ENCODE measurements at regions not wholly inside any gene's neighbourhood (a gene's known extent, or its start where the extent isn't known, plus 50 kb on each side); places are given as distances from the start of the nearest gene placed in this dataset.

- intact Hi-C loops (cut with DNase I; ENCODE audit: low total_unique reads), result no loop called here
- peaks cover 0 to 33% (median 20%) of the 10 kb centered on the region in 8 donors for H3K9me3 ChIP-seq
- DNase-seq, result no peak
- WGBS, 5 donors, result 65 to 93% (median 86%) methylated on average over 3 of the region's 3 CpGs
- no peaks in the 10 kb centered on the region for H3K36me3 ChIP-seq
- no peak for TF ChIP-seq CTCF (IDR thresholded peaks at IDR 0.05 in 8 of 11, conservative IDR thresholded peaks at IDR 0.05 in 3 of 11)
- TF ChIP-seq POLR2AphosphoS5 (IDR thresholded peaks at IDR 0.05), result no peak
- no peak for TF ChIP-seq POLR2A (IDR thresholded peaks at IDR 0.05)
- H3K27ac ChIP-seq, result no peak overlapping the region
- no peaks in the 10 kb centered on the region for H3K4me1 ChIP-seq
- H3K27me3 ChIP-seq (replicated peaks in 1 of 7), result no peaks in the 10 kb centered on the region
- H3K4me3 ChIP-seq, result no peak overlapping the region
These were observed 364.3 kb downstream of the KCNRG start for GRCh38 chr13:50379584-50379983.

- intact Hi-C loops (cut with DNase I; ENCODE audit: low total_unique reads), result no loop called here
- TF ChIP-seq POLR2AphosphoS5 (IDR thresholded peaks at IDR 0.05) (no peak), POLR2A (IDR thresholded peaks at IDR 0.05) (no peak), CTCF (IDR thresholded peaks at IDR 0.05 in 8 of 11, conservative IDR thresholded peaks at IDR 0.05 in 3 of 11) (no peak)
- H3K27ac ChIP-seq, result no peak overlapping the region
These were observed 365.7 kb downstream of the KCNRG start for GRCh38 chr13:50380905-50381304.

GRCh38 chr13:50382511-50382910 is 367.3 kb downstream of the KCNRG start:
- H3K4me3 ChIP-seq, result no peak overlapping the region
- H3K27ac ChIP-seq, result no peak overlapping the region
- DNase-seq, result no peak
- 88 to 100% (median 91%) methylated on average over 1 of the region's 1 CpG for WGBS, 5 donors
- TF ChIP-seq POLR2AphosphoS5 (IDR thresholded peaks at IDR 0.05) (no peak), CTCF (IDR thresholded peaks at IDR 0.05 in 8 of 11, conservative IDR thresholded peaks at IDR 0.05 in 3 of 11) (no peak), POLR2A (IDR thresholded peaks at IDR 0.05) (no peak)
- H3K9me3 ChIP-seq, result peaks cover 0 to 33% (median 20%) of the 10 kb centered on the region in 8 donors
- H3K27me3 ChIP-seq (replicated peaks in 1 of 7), result no peaks in the 10 kb centered on the region
- no peaks in the 10 kb centered on the region for H3K36me3 ChIP-seq
- peaks cover 0 to 9% (median 0%) of the 10 kb centered on the region in 6 donors for H3K4me1 ChIP-seq
- intact Hi-C loops (cut with DNase I; ENCODE audit: low total_unique reads), result no loop called here

More at GRCh38 chr13:50380905-50381304, 365.7 kb downstream of the KCNRG start:
- Histone ChIP-seq H3K4me3 (no peak overlapping the region), H3K36me3 (no peaks in the 10 kb centered on the region), H3K9me3 (peaks cover 0 to 33% (median 20%) of the 10 kb centered on the region in 8 donors), H3K4me1 (no peaks in the 10 kb centered on the region), H3K27me3 (replicated peaks in 1 of 7) (no peaks in the 10 kb centered on the region)
- no peak for DNase-seq

- H3K4me3 ChIP-seq, result no peak overlapping the region
- no peak for TF ChIP-seq CTCF (IDR thresholded peaks at IDR 0.05 in 8 of 11, conservative IDR thresholded peaks at IDR 0.05 in 3 of 11)
- no peak for TF ChIP-seq POLR2AphosphoS5 (IDR thresholded peaks at IDR 0.05)
- TF ChIP-seq POLR2A (IDR thresholded peaks at IDR 0.05), result no peak
- H3K4me1 ChIP-seq, result peaks cover 0 to 9% (median 0%) of the 10 kb centered on the region in 6 donors
- intact Hi-C loops (cut with DNase I; ENCODE audit: low total_unique reads), result no loop called here
- no peak for DNase-seq
- 69 to 88% (median 80%) methylated on average over 4 of the region's 4 CpGs for WGBS, 5 donors
- H3K27ac ChIP-seq, result no peak overlapping the region
- no peaks in the 10 kb centered on the region for H3K36me3 ChIP-seq
- peaks cover 0 to 33% (median 20%) of the 10 kb centered on the region in 8 donors for H3K9me3 ChIP-seq
- H3K27me3 ChIP-seq (replicated peaks in 1 of 7), result no peaks in the 10 kb centered on the region
These were observed 367.7 kb downstream of the KCNRG start for GRCh38 chr13:50382951-50383350.
